H9 (cell line): ENCODE measurements at regions not wholly inside any gene's neighbourhood (a gene's known extent, or its start where the extent isn't known, plus 50 kb on each side); places are given as distances from the start of the nearest gene placed in this dataset.

Experiments used
- DNase-seq: peaks from one replicate; pipeline ENCODE4 v3.0.0-alpha.2; 2017
- H2AFZ ChIP-seq: one replicate; pipeline ENCODE4 v1.6.1; 2013; ENCODE audit warnings: mild to moderate bottlenecking, low read length, control low read depth, moderate library complexity
- H2AK5ac ChIP-seq: 2 replicates; pipeline ENCODE4 v1.6.1; 2013; ENCODE audit warnings: low read length, control low read depth, mixed read lengths; ENCODE audit not compliant: insufficient read length
- H2BK120ac ChIP-seq: one replicate; pipeline ENCODE4 v1.6.1; 2013; ENCODE audit warnings: low read depth, mild to moderate bottlenecking, low read length, control low read depth, inconsistent platforms; ENCODE audit not compliant: poor library complexity, severe bottlenecking
- H2BK12ac ChIP-seq: 2 replicates; pipeline ENCODE4 v1.6.1; 2013; ENCODE audit warnings: low read length, control low read depth, mixed read lengths, low read depth; ENCODE audit not compliant: insufficient read length
- H2BK15ac ChIP-seq: 2 replicates; pipeline ENCODE4 v1.6.1; 2013; ENCODE audit warnings: low read depth, low read length, control low read depth
- H2BK20ac ChIP-seq: one replicate; pipeline ENCODE4 v1.6.1; 2013; ENCODE audit warnings: low read depth, mild to moderate bottlenecking, low read length, control low read depth, inconsistent platforms; ENCODE audit not compliant: poor library complexity, severe bottlenecking
- H2BK5ac ChIP-seq: 2 replicates; pipeline ENCODE4 v1.6.1; 2013; ENCODE audit warnings: low read length, control low read depth, mixed read lengths; ENCODE audit not compliant: insufficient read length
- H3K14ac ChIP-seq: 2 replicates; pipeline ENCODE4 v1.6.1; 2013; ENCODE audit warnings: low read length, control low read depth; ENCODE audit not compliant: insufficient read depth
- H3K18ac ChIP-seq: 2 replicates; pipeline ENCODE4 v1.6.1; 2013; ENCODE audit warnings: low read depth, mild to moderate bottlenecking, mixed read lengths, low read length, control low read depth; ENCODE audit not compliant: insufficient read length
- H3K23ac ChIP-seq: 2 replicates; pipeline ENCODE4 v1.6.1; 2013; ENCODE audit warnings: low read length, control low read depth, mixed read lengths, low read depth; ENCODE audit not compliant: insufficient read length
- H3K23me2 ChIP-seq: 2 replicates; pipeline ENCODE4 v1.6.1; 2013; ENCODE audit warnings: low read depth, mild to moderate bottlenecking, mixed read lengths, low read length, control low read depth; ENCODE audit not compliant: insufficient read length, poor library complexity, severe bottlenecking
- H3K27ac ChIP-seq: 2 replicates; pipeline ENCODE4 v1.5.1; 2013; ENCODE audit warnings: low read length, control low read depth, mixed read lengths, low read depth; ENCODE audit not compliant: insufficient read length
- H3K27me3 ChIP-seq: 2 replicates; pipeline ENCODE4 v1.6.1; 2013; ENCODE audit warnings: low read length, control low read depth, inconsistent platforms; ENCODE audit not compliant: insufficient read depth
- H3K4ac ChIP-seq: 2 replicates; pipeline ENCODE4 v1.6.1; 2013; ENCODE audit warnings: low read depth, mild to moderate bottlenecking, control low read depth, inconsistent platforms, low read length, moderate library complexity
- H3K4me1 ChIP-seq: 2 replicates; pipeline ENCODE4 v1.6.1; 2013; ENCODE audit warnings: low read length, control low read depth, inconsistent platforms; ENCODE audit not compliant: insufficient read depth
- H3K4me2 ChIP-seq: 2 replicates; pipeline ENCODE4 v1.6.1; 2013; ENCODE audit warnings: low read length, control low read depth, mixed read lengths; ENCODE audit not compliant: insufficient read length, insufficient read depth
- H3K56ac ChIP-seq: 2 replicates; pipeline ENCODE4 v1.6.1; 2013; ENCODE audit warnings: low read depth, mild to moderate bottlenecking, mixed read lengths, low read length, control low read depth; ENCODE audit not compliant: insufficient read length
- H3K79me1 ChIP-seq: 2 replicates; pipeline ENCODE4 v1.6.1; 2013; ENCODE audit warnings: low read depth, mild to moderate bottlenecking, moderate library complexity, low read length, control low read depth, inconsistent platforms; ENCODE audit not compliant: insufficient read depth, poor library complexity, severe bottlenecking
- H3K79me2 ChIP-seq: 2 replicates; pipeline ENCODE4 v1.6.1; 2013; ENCODE audit warnings: low read length, control low read depth, inconsistent platforms; ENCODE audit not compliant: insufficient read depth
- H3K9ac ChIP-seq: 2 replicates; pipeline ENCODE4 v1.6.1; 2013; ENCODE audit warnings: low read length, control low read depth, mixed read lengths; ENCODE audit not compliant: insufficient read length; ENCODE audit errors: extremely low read depth
- H3K9me3 ChIP-seq: one replicate; pipeline ENCODE4 v1.6.1; 2013; ENCODE audit warnings: low read depth, low read length, inconsistent platforms; ENCODE audit not compliant: control insufficient read depth
- H3T11ph ChIP-seq: one replicate; pipeline ENCODE4 v1.6.1; 2013; ENCODE audit warnings: mild to moderate bottlenecking, low read length, control low read depth, inconsistent platforms
- H4K20me1 ChIP-seq: one replicate; pipeline ENCODE4 v1.6.1; 2013; ENCODE audit not compliant: control insufficient read depth, insufficient read length, insufficient read depth
- H4K5ac ChIP-seq: 2 replicates; pipeline ENCODE4 v1.6.1; 2013; ENCODE audit warnings: low read depth, mild to moderate bottlenecking, mixed read lengths, low read length, control low read depth; ENCODE audit not compliant: insufficient read length
- H4K8ac ChIP-seq: replicated peaks from 2 replicates; pipeline ENCODE4 v1.6.1; 2013; ENCODE audit warnings: low read length, control low read depth, mixed read lengths, low read depth; ENCODE audit not compliant: insufficient read length
- H4K91ac ChIP-seq: 2 replicates; pipeline ENCODE4 v1.6.1; 2013; ENCODE audit warnings: low read depth, mild to moderate bottlenecking, moderate library complexity, mixed read lengths, low read length, control low read depth; ENCODE audit not compliant: insufficient read length
- H3K27ac Mint-ChIP-seq, 3 experiments: 2 replicates in 2 of 3; 3 replicates in 1 of 3; pipeline ENCODE4 v1.8.0; 2020 to 2021; ENCODE audit warnings: mixed read lengths in 3 of 3, mild to moderate bottlenecking in 1 of 3, moderate library complexity in 1 of 3
- H3K27me3 Mint-ChIP-seq: 2 replicates; pipeline ENCODE4 v1.8.0; 2021; ENCODE audit warnings: low read depth, mild to moderate bottlenecking, moderate library complexity, mixed read lengths
- H3K36me3 Mint-ChIP-seq, 3 experiments: 2 replicates in 2 of 3; 3 replicates in 1 of 3; pipeline ENCODE4 v1.8.0; 2020 to 2021; ENCODE audit warnings: low read depth in 3 of 3, mixed read lengths in 3 of 3; ENCODE audit not compliant: insufficient read depth in 1 of 3
- H3K4me1 Mint-ChIP-seq, 2 experiments: 2 replicates each; pipeline ENCODE4 v1.8.0; 2020; ENCODE audit warnings: mixed read lengths in 2 of 2
- H3K4me3 Mint-ChIP-seq, 2 experiments: 2 replicates in 1 of 2; 3 replicates in 1 of 2; pipeline ENCODE4 v1.8.0; 2020 to 2021; ENCODE audit warnings: mild to moderate bottlenecking in 2 of 2, mixed read lengths in 2 of 2, moderate library complexity in 1 of 2
- H3K9me3 Mint-ChIP-seq, 2 experiments: 2 replicates in 1 of 2; 3 replicates in 1 of 2; pipeline ENCODE4 v1.8.0; 2020; ENCODE audit warnings: mild to moderate bottlenecking in 2 of 2, mixed read lengths in 2 of 2, moderate library complexity in 1 of 2
- WGBS: extraction: QIAGEN DNeasy Blood & Tissue Kit; methylation state at CpG from one replicate; pipeline ENCODE4 v1.1.7; 2013; ENCODE audit warnings: missing lambda C conversion rate, low lambda C conversion rate, mixed read lengths; ENCODE audit not compliant: insufficient read length; ENCODE audit errors: extremely low coverage; 5-methylcytosine and 5-hydroxymethylcytosine counted together
- TF ChIP-seq, protein P1 (sequence below): fragments of 200-600 bp; sonication (generic); conservative IDR thresholded peaks from 3 replicates; pipeline ENCODE4 v1.8.0; 2021; ENCODE audit warnings: antibody characterized with exemption, mild to moderate bottlenecking

DNA sequence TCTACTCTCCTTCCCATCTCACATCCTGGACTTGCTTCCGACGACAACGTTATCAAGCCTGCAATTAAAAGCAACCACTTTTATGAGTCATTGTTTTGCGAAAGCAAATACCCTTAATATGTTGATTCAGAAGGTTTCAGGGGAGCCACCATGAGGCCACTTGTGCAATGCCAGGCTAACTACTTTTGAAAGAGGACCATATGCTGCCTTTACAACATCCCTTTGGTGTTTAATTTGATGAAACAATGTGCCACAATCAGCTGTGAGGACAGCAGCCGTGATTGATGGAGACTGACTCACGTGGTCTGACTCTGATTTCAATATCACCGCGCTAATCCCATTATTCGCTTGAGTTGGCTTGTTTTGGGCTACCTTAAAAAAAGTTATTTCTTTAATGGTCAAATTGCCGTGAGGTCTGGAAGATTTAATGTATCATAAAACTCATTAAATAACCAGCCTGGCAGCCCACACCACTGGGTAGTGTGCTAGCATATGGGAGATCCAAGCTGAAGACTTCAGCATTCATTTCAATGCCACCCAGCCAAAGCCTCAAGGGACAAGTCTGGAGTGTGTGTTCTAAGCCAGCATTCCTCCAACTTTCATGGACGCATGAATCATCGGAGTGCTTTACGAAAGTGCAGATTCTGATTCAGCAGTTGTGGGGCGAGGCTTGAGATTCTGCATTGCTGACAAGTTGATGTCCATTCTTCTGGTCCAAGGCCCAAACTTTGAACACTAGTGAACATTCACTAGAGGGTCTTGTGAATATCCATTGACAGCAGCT is 73.3 kb upstream of the PAXBP1 start:
- H3K27ac ChIP-seq: no peak overlapping the region
- no peak overlapping the region for H2BK5ac ChIP-seq
- H3K9ac ChIP-seq: no peak overlapping the region
- no peak overlapping the region for H3K4ac ChIP-seq
- H3K23me2 ChIP-seq: no peaks in the 10 kb centered on the region
- H3K9me3 Mint-ChIP-seq: no peaks in the 10 kb centered on the region
- H3K14ac ChIP-seq: no peak overlapping the region
- H3K4me1 ChIP-seq: no peaks in the 10 kb centered on the region
- H3K79me1 ChIP-seq: no peaks in the 10 kb centered on the region
- no peaks in the 10 kb centered on the region for H3K79me2 ChIP-seq
- no peak overlapping the region for H2BK12ac ChIP-seq
- H3K23ac ChIP-seq: no peak overlapping the region
- no peaks in the 10 kb centered on the region for H3K9me3 ChIP-seq
- no peaks in the 10 kb centered on the region for H3K27me3 ChIP-seq
- no peak overlapping the region for H3T11ph ChIP-seq
- no peaks in the 10 kb centered on the region for H4K20me1 ChIP-seq
- TF ChIP-seq, protein P1, sequence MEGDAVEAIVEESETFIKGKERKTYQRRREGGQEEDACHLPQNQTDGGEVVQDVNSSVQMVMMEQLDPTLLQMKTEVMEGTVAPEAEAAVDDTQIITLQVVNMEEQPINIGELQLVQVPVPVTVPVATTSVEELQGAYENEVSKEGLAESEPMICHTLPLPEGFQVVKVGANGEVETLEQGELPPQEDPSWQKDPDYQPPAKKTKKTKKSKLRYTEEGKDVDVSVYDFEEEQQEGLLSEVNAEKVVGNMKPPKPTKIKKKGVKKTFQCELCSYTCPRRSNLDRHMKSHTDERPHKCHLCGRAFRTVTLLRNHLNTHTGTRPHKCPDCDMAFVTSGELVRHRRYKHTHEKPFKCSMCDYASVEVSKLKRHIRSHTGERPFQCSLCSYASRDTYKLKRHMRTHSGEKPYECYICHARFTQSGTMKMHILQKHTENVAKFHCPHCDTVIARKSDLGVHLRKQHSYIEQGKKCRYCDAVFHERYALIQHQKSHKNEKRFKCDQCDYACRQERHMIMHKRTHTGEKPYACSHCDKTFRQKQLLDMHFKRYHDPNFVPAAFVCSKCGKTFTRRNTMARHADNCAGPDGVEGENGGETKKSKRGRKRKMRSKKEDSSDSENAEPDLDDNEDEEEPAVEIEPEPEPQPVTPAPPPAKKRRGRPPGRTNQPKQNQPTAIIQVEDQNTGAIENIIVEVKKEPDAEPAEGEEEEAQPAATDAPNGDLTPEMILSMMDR: no peak; the same call in 2 of the 3 replicates
- DNase-seq: no peak
- no peaks in the 10 kb centered on the region; a peak in 1 of 7 replicates for H3K36me3 Mint-ChIP-seq
- WGBS: no CpG with 5 or more reads among the region's 14 CpGs
- H4K5ac ChIP-seq: no peak overlapping the region
- H2AFZ ChIP-seq: no peak overlapping the region
- H3K4me1 Mint-ChIP-seq: peaks cover 14 to 24% of the 10 kb centered on the region in 2 experiments
- H2BK15ac ChIP-seq: no peak overlapping the region
- no peak overlapping the region for H2AK5ac ChIP-seq
- no peak overlapping the region for H3K27ac Mint-ChIP-seq
- no peak overlapping the region for H2BK20ac ChIP-seq
- no peak overlapping the region for H4K91ac ChIP-seq
- H2BK120ac ChIP-seq: no peak overlapping the region
- H3K4me2 ChIP-seq: no peak overlapping the region
- H4K8ac ChIP-seq: no peak overlapping the region
- H3K56ac ChIP-seq: no peak overlapping the region
- no peak overlapping the region for H3K4me3 Mint-ChIP-seq
- H3K27me3 Mint-ChIP-seq: no peaks in the 10 kb centered on the region; the same call in 1 of the 2 replicates
- H3K18ac ChIP-seq: no peak overlapping the region
